ENCODE measurements at regions not wholly inside any gene's neighbourhood (a gene's known extent, or its start where the extent isn't known, plus 50 kb on each side); places are given as distances from the start of the nearest gene placed in this dataset.

GRCh38 chr15:29911705-29912104, 89.4 kb upstream of the TJP1 start:
- TF ChIP-seq CTCF (conservative IDR thresholded peaks at IDR 0.05; ENCODE audit: low read length) (no peak), EZH2phosphoT487 (IDR thresholded peaks at IDR 0.05; ENCODE audit: borderline replicate concordance, low read depth, low read length) (no peak)
